Endothelial cell of umbilical vein (primary cell): ENCODE measurements at regions not wholly inside any gene's neighbourhood (a gene's known extent, or its start where the extent isn't known, plus 50 kb on each side); places are given as distances from the start of the nearest gene placed in this dataset.

ENCODE experiments used
- BruUV-seq: library from RNA; stranded (reverse); fragments of 400-500 nt; replicated peaks from 2 replicates; lab custom pipeline; 2021; lab: Mats Ljungman, UMichigan
- CTCF ChIA-PET: fragments of 300-600, 350-600 bp; sonication (Branson Sonifier 250); formaldehyde crosslinking; loops from one replicate; lab custom pipeline; 2021; ENCODE audit warnings: antibody characterized with exemption, inconsistent platforms; lab: Charles Lee
- POLR2A ChIA-PET: fragments of 300-600, 350-600 bp; sonication (Branson Sonifier 250); formaldehyde crosslinking; loops from one replicate; lab custom pipeline; 2021; ENCODE audit warnings: antibody characterized with exemption, inconsistent platforms; lab: Charles Lee
- DNase-seq: peaks from one replicate; pipeline ENCODE4 v3.0.0-alpha.2; 2011; ENCODE audit warnings: low read depth, low spot score
- FAIRE-seq: peaks from 2 replicates; lab custom pipeline; 2011; peaks lifted over from hg19 to GRCh38; lab: Jason Lieb, UNC
- H2AFZ ChIP-seq: 2 replicates; pipeline ENCODE4 v1.6.0; 2012; ENCODE audit warnings: low read depth, low read length, control low read depth, inconsistent platforms
- H3K27ac ChIP-seq: 2 replicates; pipeline ENCODE4 v1.5.1; 2011; ENCODE audit warnings: low read depth, mild to moderate bottlenecking, control low read depth, low read length, moderate library complexity; ENCODE audit not compliant: insufficient read depth
- H3K27me3 ChIP-seq, 2 experiments: 2 replicates each; pipeline versions ENCODE4 v1.6.0 to v1.6.1; 2011; ENCODE audit warnings: low read length in 2 of 2, mixed read lengths in 1 of 2; ENCODE audit not compliant: control insufficient read depth in 2 of 2, insufficient read depth in 2 of 2
- H3K36me3 ChIP-seq, 2 experiments: 2 replicates in 1 of 2; 3 replicates in 1 of 2; pipeline ENCODE4 v1.5.1; 2011; ENCODE audit warnings: low read length in 2 of 2, mild to moderate bottlenecking in 1 of 2, moderate library complexity in 1 of 2; ENCODE audit not compliant: control insufficient read depth in 2 of 2, insufficient read depth in 2 of 2; ENCODE audit errors: extremely low read depth in 1 of 2
- H3K4me1 ChIP-seq: 3 replicates; pipeline ENCODE4 v1.5.1; 2011; ENCODE audit warnings: mild to moderate bottlenecking, low read length; ENCODE audit not compliant: control insufficient read depth, insufficient read depth; ENCODE audit errors: extremely low read depth
- H3K4me2 ChIP-seq: 2 replicates; pipeline ENCODE4 v1.6.1; 2011; ENCODE audit warnings: low read length, control low read depth, mixed read lengths; ENCODE audit not compliant: insufficient read depth
- H3K4me3 ChIP-seq, 3 experiments: fragments of 200-600 bp in 1 of 3; sonication (generic), shearing (Covaris generic) in 1 of 3; replicated peaks in 1 of 3; 2 replicates each; pipeline ENCODE4 v1.5.1; 2011 to 2016; ENCODE audit warnings: control low read depth in 3 of 3, low read length in 3 of 3, mild to moderate bottlenecking in 2 of 3, inconsistent platforms in 1 of 3, low read depth in 1 of 3, moderate library complexity in 1 of 3; ENCODE audit not compliant: insufficient read depth in 1 of 3
- H3K79me2 ChIP-seq: 2 replicates; pipeline ENCODE4 v1.6.0; 2012; ENCODE audit warnings: low read length, inconsistent platforms; ENCODE audit not compliant: control insufficient read depth, insufficient read depth
- H3K9ac ChIP-seq: replicated peaks from 2 replicates; pipeline ENCODE3; 2011; ENCODE audit warnings: low read length, control low read depth; ENCODE audit not compliant: insufficient read depth; ENCODE audit errors: extremely low read depth
- H3K9me1 ChIP-seq: replicated peaks from 3 replicates; pipeline ENCODE4 v1.6.0; 2011; ENCODE audit warnings: mild to moderate bottlenecking, low read length; ENCODE audit not compliant: control insufficient read depth, insufficient read depth; ENCODE audit errors: extremely low read depth
- H3K9me3 ChIP-seq: replicated peaks from 2 replicates; pipeline ENCODE4 v1.5.1; 2012; ENCODE audit warnings: low read length, inconsistent platforms; ENCODE audit not compliant: control insufficient read depth, insufficient read depth
- H4K20me1 ChIP-seq: replicated peaks from 2 replicates; pipeline ENCODE3; 2011; ENCODE audit warnings: mild to moderate bottlenecking, low read length; ENCODE audit not compliant: control insufficient read depth, insufficient read depth; ENCODE audit errors: extremely low read depth
- EZH2 ChIP-seq: IDR thresholded peaks from 2 replicates; pipeline ENCODE4 v1.6.1; 2012; ENCODE audit warnings: borderline replicate concordance, low read depth, mild to moderate bottlenecking, moderate library complexity, low read length, inconsistent platforms; ENCODE audit not compliant: severe bottlenecking
- FOS ChIP-seq: IDR thresholded peaks from 2 replicates; pipeline ENCODE4 v1.6.1; 2011; ENCODE audit warnings: mild to moderate bottlenecking, low read length, moderate library complexity, borderline replicate concordance; ENCODE audit not compliant: insufficient read depth
- GATA2 ChIP-seq: IDR thresholded peaks from 2 replicates; pipeline ENCODE4 v1.7.0; 2011; ENCODE audit warnings: low read depth, mild to moderate bottlenecking, moderate library complexity, mixed read lengths, low read length; ENCODE audit not compliant: insufficient read length, insufficient read depth
- JUN ChIP-seq: IDR thresholded peaks from 2 replicates; pipeline ENCODE4 v1.6.1; 2011; ENCODE audit warnings: borderline replicate concordance, low read depth; ENCODE audit not compliant: insufficient read length, insufficient read depth
- MAX ChIP-seq: IDR thresholded peaks from 2 replicates; pipeline ENCODE4 v1.6.1; 2011; ENCODE audit not compliant: insufficient read depth, insufficient read length
- MYC ChIP-seq: IDR thresholded peaks from one replicate; pipeline ENCODE4 v1.6.1; 2011; ENCODE audit warnings: mild to moderate bottlenecking, low read depth, low read length
- POLR2A ChIP-seq: IDR thresholded peaks from 2 replicates; pipeline ENCODE4 v1.6.1; 2012; ENCODE audit warnings: low read depth, mild to moderate bottlenecking, control low read depth, low read length
- POLR2AphosphoS5 ChIP-seq: IDR thresholded peaks from 2 replicates; pipeline ENCODE4 v1.6.1; 2012; ENCODE audit warnings: low read depth, mild to moderate bottlenecking, control low read depth, low read length, moderate library complexity; ENCODE audit not compliant: insufficient read depth
- dilution Hi-C: fragments of 300-500 bp; cut with MboI; formaldehyde crosslinking; loops from one replicate; pipeline ENCODE4 v1.15.0; 2019; ENCODE audit warnings: low sequenced_read_pairs; ENCODE audit not compliant: extremely low pct_ligation_motif_present
- intact Hi-C: fragments of 100-400 bp; cut with micrococcal nuclease; formaldehyde crosslinking; loops from one replicate; pipeline ENCODE4 v1.10.0; 2022
- TF ChIP-seq, protein P1 (sequence below), 2 donors: IDR thresholded peaks; 1 replicate in 1 of 2; 2 replicates in 1 of 2; pipeline ENCODE4 v1.5.1; 2011; ENCODE audit warnings: low read length in 2 of 2, mild to moderate bottlenecking in 2 of 2, moderate library complexity in 2 of 2, control low read depth in 1 of 2, inconsistent platforms in 1 of 2, low read depth in 1 of 2; ENCODE audit not compliant: insufficient read depth in 1 of 2; ENCODE audit errors: extremely low read depth in 1 of 2

DNA sequence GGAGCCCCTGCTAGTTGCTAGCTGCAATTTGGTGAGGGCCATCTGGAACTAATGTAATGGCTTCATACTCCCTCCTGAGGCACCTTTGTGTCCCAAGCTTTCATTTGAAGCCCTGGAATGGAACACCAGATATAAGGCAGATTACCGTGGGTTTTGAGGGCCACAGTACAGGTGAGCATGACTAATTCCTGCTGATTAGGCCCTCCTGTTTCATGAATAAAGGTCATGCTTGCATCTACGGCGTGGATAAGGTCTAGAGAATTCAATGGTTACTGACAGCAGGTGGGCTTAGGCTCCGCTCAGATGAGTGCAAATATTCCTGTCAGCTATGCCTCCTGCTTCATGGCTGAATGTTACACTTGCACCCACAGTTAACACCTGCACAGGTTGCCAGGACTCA is 495.4 kb downstream of the NAP1L3 start:
- H3K27ac ChIP-seq: no peak overlapping the region
- H3K4me1 ChIP-seq: no peaks in the 10 kb centered on the region
- FAIRE-seq: no peak
- no peak overlapping the region for H3K4me3 ChIP-seq
- no peak for DNase-seq
- intact Hi-C loops: no loop called here
- no peaks in the 10 kb centered on the region for H3K9me3 ChIP-seq
- no peak overlapping the region for H3K4me2 ChIP-seq
- no peaks in the 10 kb centered on the region for H4K20me1 ChIP-seq
- no peak overlapping the region for H2AFZ ChIP-seq
- H3K9me1 ChIP-seq: no peaks in the 10 kb centered on the region
- H3K9ac ChIP-seq: no peak overlapping the region
- no TSS peak for BruUV-seq
- CTCF ChIA-PET: no interaction called here
- H3K79me2 ChIP-seq: no peaks in the 10 kb centered on the region
- H3K36me3 ChIP-seq: no peaks in the 10 kb centered on the region
- no peaks in the 10 kb centered on the region for H3K27me3 ChIP-seq
- TF ChIP-seq, protein P1, sequence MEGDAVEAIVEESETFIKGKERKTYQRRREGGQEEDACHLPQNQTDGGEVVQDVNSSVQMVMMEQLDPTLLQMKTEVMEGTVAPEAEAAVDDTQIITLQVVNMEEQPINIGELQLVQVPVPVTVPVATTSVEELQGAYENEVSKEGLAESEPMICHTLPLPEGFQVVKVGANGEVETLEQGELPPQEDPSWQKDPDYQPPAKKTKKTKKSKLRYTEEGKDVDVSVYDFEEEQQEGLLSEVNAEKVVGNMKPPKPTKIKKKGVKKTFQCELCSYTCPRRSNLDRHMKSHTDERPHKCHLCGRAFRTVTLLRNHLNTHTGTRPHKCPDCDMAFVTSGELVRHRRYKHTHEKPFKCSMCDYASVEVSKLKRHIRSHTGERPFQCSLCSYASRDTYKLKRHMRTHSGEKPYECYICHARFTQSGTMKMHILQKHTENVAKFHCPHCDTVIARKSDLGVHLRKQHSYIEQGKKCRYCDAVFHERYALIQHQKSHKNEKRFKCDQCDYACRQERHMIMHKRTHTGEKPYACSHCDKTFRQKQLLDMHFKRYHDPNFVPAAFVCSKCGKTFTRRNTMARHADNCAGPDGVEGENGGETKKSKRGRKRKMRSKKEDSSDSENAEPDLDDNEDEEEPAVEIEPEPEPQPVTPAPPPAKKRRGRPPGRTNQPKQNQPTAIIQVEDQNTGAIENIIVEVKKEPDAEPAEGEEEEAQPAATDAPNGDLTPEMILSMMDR (IDR thresholded peaks at IDR 0.05; ENCODE audit: extremely low read depth in 1 of 2, insufficient read depth in 1 of 2, low read depth in 1 of 2, low read length in 2 of 2): no peak
- TF ChIP-seq JUN: no peak
- dilution Hi-C loops: no loop called here
- POLR2A ChIA-PET: no interaction called here

GRCh38 chrX:93169771-93170170 is 503.6 kb downstream of the NAP1L3 start:
- Histone ChIP-seq H3K4me2 (no peak overlapping the region), H3K4me3 (no peak overlapping the region), H4K20me1 (no peaks in the 10 kb centered on the region), H3K9me1 (no peaks in the 10 kb centered on the region), H3K27ac (no peak overlapping the region), H3K9me3 (no peaks in the 10 kb centered on the region), H3K4me1 (no peaks in the 10 kb centered on the region), H3K79me2 (no peaks in the 10 kb centered on the region), H3K27me3 (no peaks in the 10 kb centered on the region), H2AFZ (no peak overlapping the region), H3K9ac (no peak overlapping the region), H3K36me3 (no peaks in the 10 kb centered on the region)
- TF ChIP-seq EZH2 (no peak), MAX (no peak), GATA2 (no peak), MYC (no peak), FOS (no peak), JUN (no peak), POLR2AphosphoS5 (no peak), POLR2A (no peak)
- TF ChIP-seq, protein P1 (IDR thresholded peaks at IDR 0.05; ENCODE audit: extremely low read depth in 1 of 2, insufficient read depth in 1 of 2, low read depth in 1 of 2, low read length in 2 of 2): no peak
- ChIA-PET POLR2A (no interaction called here), CTCF (no interaction called here)
- FAIRE-seq: no peak
- intact Hi-C loops: no loop called here
- no TSS peak for BruUV-seq
- DNase-seq: no peak
- dilution Hi-C loops: no loop called here
